Neural cell (in vitro differentiated cells): ENCODE measurements at regions not wholly inside any gene's neighbourhood (a gene's known extent, or its start where the extent isn't known, plus 50 kb on each side); places are given as distances from the start of the nearest gene placed in this dataset.

ENCODE experiments used
- CTCF ChIP-seq: fragments of 450-650 bp; IDR thresholded peaks from 2 replicates; pipeline ENCODE4 v1.5.1; 2014; ENCODE audit warnings: antibody characterized with exemption, mild to moderate bottlenecking, moderate library complexity; ENCODE audit not compliant: poor library complexity, severe bottlenecking
- EP300 ChIP-seq: fragments of 450-650 bp; conservative IDR thresholded peaks from 2 replicates; pipeline ENCODE4 v1.6.1; 2014; ENCODE audit warnings: antibody characterized with exemption, mild to moderate bottlenecking, moderate library complexity; ENCODE audit not compliant: poor library complexity, severe bottlenecking
- EZH2 ChIP-seq: fragments of 200-600, 300-800 bp; shearing (Covaris generic), sonication (generic); IDR thresholded peaks from 2 replicates; pipeline ENCODE4 v1.6.1; 2014; ENCODE audit warnings: antibody characterized with exemption, low read length, borderline replicate concordance, mild to moderate bottlenecking; ENCODE audit not compliant: insufficient read depth, poor library complexity, severe bottlenecking
- MXI1 ChIP-seq: fragments of 450-650 bp; conservative IDR thresholded peaks from 2 replicates; pipeline ENCODE4 v1.6.1; 2014; ENCODE audit warnings: antibody characterized with exemption, mild to moderate bottlenecking; ENCODE audit not compliant: poor library complexity, severe bottlenecking
- RAD21 ChIP-seq: fragments of 450-650 bp; conservative IDR thresholded peaks from 2 replicates; pipeline ENCODE4 v1.6.1; 2014; ENCODE audit warnings: antibody characterized with exemption, mild to moderate bottlenecking, moderate library complexity
- SMC3 ChIP-seq: fragments of 450-650 bp; conservative IDR thresholded peaks from 2 replicates; pipeline ENCODE4 v1.6.1; 2014; ENCODE audit warnings: antibody characterized with exemption, mild to moderate bottlenecking, moderate library complexity; ENCODE audit not compliant: poor library complexity
- TAF1 ChIP-seq: IDR thresholded peaks from 2 replicates; pipeline ENCODE4 v1.6.1; 2012; ENCODE audit warnings: low read depth
- TF ChIP-seq, protein P1 (sequence below): IDR thresholded peaks from 2 replicates; pipeline ENCODE4 v1.6.1; 2012; ENCODE audit warnings: borderline replicate concordance

DNA sequence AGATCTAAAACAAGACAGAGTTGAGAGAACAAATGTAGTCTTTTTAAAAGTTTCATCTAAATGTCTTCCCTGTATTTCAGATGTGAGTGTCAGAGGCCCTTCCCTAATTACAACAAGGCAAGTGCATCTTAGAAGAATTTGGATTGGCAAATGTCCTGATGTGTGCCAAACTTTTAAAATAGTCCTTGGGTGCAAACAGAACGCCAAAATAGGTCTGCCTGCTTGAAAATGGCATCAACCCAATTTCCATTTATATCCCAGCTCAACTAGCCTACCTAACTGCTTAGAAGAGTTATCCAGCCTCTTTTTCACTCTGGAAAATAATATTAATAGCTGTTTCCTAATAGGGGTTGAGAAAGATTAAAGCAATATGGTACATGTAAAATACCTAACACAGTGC, 311.8 kb upstream of the ARRDC4 start:
- TF ChIP-seq EP300 (no peak), SMC3 (no peak), MXI1 (no peak), EZH2 (no peak), CTCF (no peak), RAD21 (no peak), TAF1 (no peak)
- TF ChIP-seq, protein P1, sequence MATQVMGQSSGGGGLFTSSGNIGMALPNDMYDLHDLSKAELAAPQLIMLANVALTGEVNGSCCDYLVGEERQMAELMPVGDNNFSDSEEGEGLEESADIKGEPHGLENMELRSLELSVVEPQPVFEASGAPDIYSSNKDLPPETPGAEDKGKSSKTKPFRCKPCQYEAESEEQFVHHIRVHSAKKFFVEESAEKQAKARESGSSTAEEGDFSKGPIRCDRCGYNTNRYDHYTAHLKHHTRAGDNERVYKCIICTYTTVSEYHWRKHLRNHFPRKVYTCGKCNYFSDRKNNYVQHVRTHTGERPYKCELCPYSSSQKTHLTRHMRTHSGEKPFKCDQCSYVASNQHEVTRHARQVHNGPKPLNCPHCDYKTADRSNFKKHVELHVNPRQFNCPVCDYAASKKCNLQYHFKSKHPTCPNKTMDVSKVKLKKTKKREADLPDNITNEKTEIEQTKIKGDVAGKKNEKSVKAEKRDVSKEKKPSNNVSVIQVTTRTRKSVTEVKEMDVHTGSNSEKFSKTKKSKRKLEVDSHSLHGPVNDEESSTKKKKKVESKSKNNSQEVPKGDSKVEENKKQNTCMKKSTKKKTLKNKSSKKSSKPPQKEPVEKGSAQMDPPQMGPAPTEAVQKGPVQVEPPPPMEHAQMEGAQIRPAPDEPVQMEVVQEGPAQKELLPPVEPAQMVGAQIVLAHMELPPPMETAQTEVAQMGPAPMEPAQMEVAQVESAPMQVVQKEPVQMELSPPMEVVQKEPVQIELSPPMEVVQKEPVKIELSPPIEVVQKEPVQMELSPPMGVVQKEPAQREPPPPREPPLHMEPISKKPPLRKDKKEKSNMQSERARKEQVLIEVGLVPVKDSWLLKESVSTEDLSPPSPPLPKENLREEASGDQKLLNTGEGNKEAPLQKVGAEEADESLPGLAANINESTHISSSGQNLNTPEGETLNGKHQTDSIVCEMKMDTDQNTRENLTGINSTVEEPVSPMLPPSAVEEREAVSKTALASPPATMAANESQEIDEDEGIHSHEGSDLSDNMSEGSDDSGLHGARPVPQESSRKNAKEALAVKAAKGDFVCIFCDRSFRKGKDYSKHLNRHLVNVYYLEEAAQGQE: no peak
